ENCODE measurements at regions not wholly inside any gene's neighbourhood (a gene's known extent, or its start where the extent isn't known, plus 50 kb on each side); places are given as distances from the start of the nearest gene placed in this dataset.
"Not testable (repeated sequence)": the region's sequence is repeated elsewhere in the genome, so short reads cannot be mapped to it uniquely, and the experiment has no call there.

DNA sequence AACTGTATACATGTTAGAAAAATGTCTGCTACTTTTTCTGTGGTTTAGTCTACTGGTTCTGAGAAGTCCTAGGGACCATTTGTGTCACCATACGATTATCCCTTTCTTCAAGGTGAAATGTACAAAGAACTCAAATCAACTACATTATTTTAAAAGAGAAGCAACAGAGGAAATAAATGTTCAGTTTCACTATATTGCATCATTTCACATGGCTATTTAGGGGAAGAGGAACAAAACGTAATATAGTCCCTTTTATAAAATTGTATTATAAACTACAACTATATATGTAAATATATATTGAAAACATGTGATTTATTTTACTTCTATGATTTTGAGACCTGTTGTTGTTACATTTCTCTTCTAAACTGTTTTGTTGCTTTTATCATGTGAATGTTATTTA, 1308.0 kb downstream of the EPHA7 start:
- H3K4me1 Mint-ChIP-seq: no peaks in the 10 kb centered on the region
- ChIA-PET POLR2A (ENCODE audit: partially characterized antibody) (no interaction called here), CTCF (ENCODE audit: partially characterized antibody) (no interaction called here)
- Histone ChIP-seq H3K27me3 (ENCODE audit: insufficient read depth, low read length) (no peaks in the 10 kb centered on the region), H3K27ac (ENCODE audit: low read depth, low read length) (no peak overlapping the region), H3K9me3 (ENCODE audit: control insufficient read depth in 1 of 2, low read length in 2 of 2) (no peaks in the 10 kb centered on the region), H3K4me1 (ENCODE audit: insufficient read depth, low read length) (no peaks in the 10 kb centered on the region), H3K4me3 (ENCODE audit: low read length in 2 of 2) (no peak overlapping the region), H3K36me3 (ENCODE audit: insufficient read depth, low read length) (no peaks in the 10 kb centered on the region)
- no peaks in the 10 kb centered on the region for H3K36me3 Mint-ChIP-seq
- no peak for DNase-seq
- H3K27me3 Mint-ChIP-seq: no peaks in the 10 kb centered on the region
- H3K27ac Mint-ChIP-seq: no peak overlapping the region
- H3K4me3 Mint-ChIP-seq: no peak overlapping the region
- intact Hi-C loops (cut with micrococcal nuclease): no loop called here
- H3K9me3 Mint-ChIP-seq: peaks cover 6 to 13% (median 10%) of the 10 kb centered on the region in 8 donors

DNA sequence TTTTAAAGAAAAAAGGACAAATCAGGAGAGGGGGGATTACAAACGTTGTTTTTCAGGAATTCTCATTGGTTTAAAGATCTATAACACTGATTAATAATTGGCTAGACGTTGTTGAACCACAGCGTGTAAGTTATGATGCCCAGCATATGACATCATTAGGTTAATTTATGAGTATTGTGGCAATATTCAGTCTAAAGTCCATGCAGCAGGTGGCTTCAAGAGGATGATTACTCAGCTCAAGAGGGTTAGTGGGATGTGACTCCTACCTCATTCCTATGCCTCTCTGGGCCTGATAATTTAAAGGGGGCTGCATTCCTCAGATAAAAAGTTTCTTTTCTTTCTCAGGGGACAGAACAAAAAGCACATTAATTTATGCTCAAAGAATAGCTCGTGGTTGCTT, 1309.0 kb downstream of the EPHA7 start:
- intact Hi-C loops (cut with micrococcal nuclease): no loop called here
- ChIA-PET CTCF (ENCODE audit: partially characterized antibody) (no interaction called here), POLR2A (ENCODE audit: partially characterized antibody) (no interaction called here)
- Mint-ChIP-seq H3K27ac (no peak overlapping the region), H3K9me3 (peaks cover 6 to 22% (median 12%) of the 10 kb centered on the region in 8 donors), H3K4me3 (no peak overlapping the region), H3K27me3 (no peaks in the 10 kb centered on the region), H3K36me3 (no peaks in the 10 kb centered on the region), H3K4me1 (no peaks in the 10 kb centered on the region)
- Histone ChIP-seq H3K4me3 (ENCODE audit: low read length in 2 of 2) (no peak overlapping the region), H3K9me3 (ENCODE audit: control insufficient read depth in 1 of 2, low read length in 2 of 2) (no peaks in the 10 kb centered on the region), H3K27me3 (ENCODE audit: insufficient read depth, low read length) (no peaks in the 10 kb centered on the region), H3K27ac (ENCODE audit: low read depth, low read length) (no peak overlapping the region), H3K36me3 (ENCODE audit: insufficient read depth, low read length) (no peaks in the 10 kb centered on the region), H3K4me1 (ENCODE audit: insufficient read depth, low read length) (no peaks in the 10 kb centered on the region)
- no peak for DNase-seq

DNA sequence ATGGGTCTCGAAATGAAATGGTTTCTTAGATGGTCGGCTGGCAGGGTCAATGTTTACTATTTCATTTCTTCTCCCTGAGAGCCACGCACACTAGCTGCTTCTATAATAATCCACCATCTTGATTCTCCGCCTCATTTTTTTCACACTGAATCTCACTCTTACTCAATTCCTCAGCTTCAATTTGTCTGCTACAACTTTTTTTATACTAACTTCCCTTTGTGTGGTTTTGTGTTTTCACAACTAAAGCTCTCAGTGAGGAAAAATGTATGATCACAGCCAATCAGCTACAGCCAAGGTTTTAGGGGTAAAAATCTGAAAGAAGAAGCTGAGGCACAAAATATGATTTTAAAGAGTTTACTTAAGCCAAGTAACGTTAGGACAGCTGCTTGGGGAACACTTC, 1309.4 kb downstream of the EPHA7 start:
- no peaks in the 10 kb centered on the region for H3K36me3 ChIP-seq (ENCODE audit: insufficient read depth, low read length)
- POLR2A ChIA-PET (ENCODE audit: partially characterized antibody): no interaction called here
- CTCF ChIA-PET (ENCODE audit: partially characterized antibody): no interaction called here
- no peaks in the 10 kb centered on the region for H3K9me3 ChIP-seq (ENCODE audit: control insufficient read depth in 1 of 2, low read length in 2 of 2)
- H3K27ac ChIP-seq (ENCODE audit: low read depth, low read length): no peak overlapping the region
- no peak overlapping the region for H3K4me3 ChIP-seq (ENCODE audit: low read length in 2 of 2)
- no peaks in the 10 kb centered on the region for H3K36me3 Mint-ChIP-seq
- DNase-seq: no peak
- H3K4me3 Mint-ChIP-seq: no peak overlapping the region
- H3K27me3 ChIP-seq (ENCODE audit: insufficient read depth, low read length): no peaks in the 10 kb centered on the region
- H3K9me3 Mint-ChIP-seq: peaks cover 7 to 22% (median 12%) of the 10 kb centered on the region in 8 donors
- no peak overlapping the region for H3K27ac Mint-ChIP-seq
- H3K4me1 Mint-ChIP-seq: no peaks in the 10 kb centered on the region
- no peaks in the 10 kb centered on the region for H3K4me1 ChIP-seq (ENCODE audit: insufficient read depth, low read length)
- H3K27me3 Mint-ChIP-seq: no peaks in the 10 kb centered on the region
- intact Hi-C loops (cut with micrococcal nuclease): no loop called here

DNA sequence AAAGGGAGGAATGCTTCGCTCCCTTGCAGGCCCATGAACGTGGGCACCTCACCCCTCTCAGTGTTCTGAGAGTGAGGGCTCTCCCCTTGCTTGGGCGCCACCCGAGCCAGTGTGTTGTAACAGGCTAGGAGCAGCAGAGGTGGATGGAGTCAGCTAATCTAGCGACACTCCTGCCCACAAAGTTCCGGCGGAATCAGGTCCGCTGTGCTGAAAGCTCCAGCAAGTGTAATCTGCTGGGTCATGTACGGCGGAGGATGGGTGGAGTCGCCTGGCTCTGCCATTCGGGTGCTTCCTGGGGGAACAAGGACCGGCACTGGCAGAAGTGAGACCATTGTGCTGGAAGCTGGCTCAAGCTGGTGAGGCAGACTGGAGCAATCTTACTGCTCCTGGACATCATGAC, 1310.1 kb downstream of the EPHA7 start:
- H3K36me3 ChIP-seq (ENCODE audit: insufficient read depth, low read length): no peaks in the 10 kb centered on the region
- Mint-ChIP-seq H3K36me3 (no peaks in the 10 kb centered on the region), H3K27me3 (no peaks in the 10 kb centered on the region), H3K9me3 (peaks cover 8 to 22% (median 12%) of the 10 kb centered on the region in 8 donors), H3K4me1 (no peaks in the 10 kb centered on the region), H3K27ac (no peak overlapping the region), H3K4me3 (no peak overlapping the region)
- CTCF ChIA-PET (ENCODE audit: partially characterized antibody): no interaction called here
- no peak overlapping the region for H3K4me3 ChIP-seq (ENCODE audit: low read length in 2 of 2)
- H3K4me1 ChIP-seq (ENCODE audit: insufficient read depth, low read length): no peaks in the 10 kb centered on the region
- H3K27ac ChIP-seq (ENCODE audit: low read depth, low read length): no peak overlapping the region
- intact Hi-C loops (cut with micrococcal nuclease): no loop called here
- POLR2A ChIA-PET (ENCODE audit: partially characterized antibody): no interaction called here
- no peaks in the 10 kb centered on the region for H3K9me3 ChIP-seq (ENCODE audit: control insufficient read depth in 1 of 2, low read length in 2 of 2)
- DNase-seq: no peak
- no peaks in the 10 kb centered on the region for H3K27me3 ChIP-seq (ENCODE audit: insufficient read depth, low read length)

DNA sequence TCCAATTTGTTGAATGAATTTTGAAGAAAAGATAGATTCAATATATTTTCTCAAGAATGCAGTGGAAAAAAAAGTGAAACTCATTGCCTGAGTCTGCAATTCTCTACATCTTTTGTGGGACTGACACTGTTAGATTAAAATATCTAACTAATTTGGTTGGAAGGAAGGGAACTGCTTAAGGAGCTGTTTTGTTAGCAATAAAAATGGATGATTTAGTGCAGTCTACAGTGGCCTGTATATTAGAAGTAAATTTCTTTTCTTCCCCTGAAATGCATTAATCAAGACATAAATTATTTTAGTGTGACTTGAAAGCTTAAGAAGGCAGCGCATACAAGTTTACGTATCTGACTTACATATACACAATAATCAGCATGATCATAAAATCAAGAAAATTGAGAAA, 1332.6 kb downstream of the EPHA7 start:
- ChIA-PET POLR2A (ENCODE audit: partially characterized antibody) (no interaction called here), CTCF (ENCODE audit: partially characterized antibody) (no interaction called here)
- intact Hi-C loops (cut with micrococcal nuclease): no loop called here
- Histone ChIP-seq H3K27ac (ENCODE audit: low read depth, low read length) (no peak overlapping the region), H3K27me3 (ENCODE audit: insufficient read depth, low read length) (no peaks in the 10 kb centered on the region), H3K9me3 (ENCODE audit: control insufficient read depth in 1 of 2, low read length in 2 of 2) (no peaks in the 10 kb centered on the region), H3K4me3 (ENCODE audit: low read length in 2 of 2) (no peak overlapping the region), H3K36me3 (ENCODE audit: insufficient read depth, low read length) (no peaks in the 10 kb centered on the region), H3K4me1 (ENCODE audit: insufficient read depth, low read length) (no peaks in the 10 kb centered on the region)
- DNase-seq: no peak
- Mint-ChIP-seq H3K9me3 (peaks cover 0 to 21% (median 13%) of the 10 kb centered on the region in 8 donors), H3K36me3 (no peaks in the 10 kb centered on the region), H3K27me3 (no peaks in the 10 kb centered on the region), H3K27ac (no peak overlapping the region), H3K4me1 (no peaks in the 10 kb centered on the region), H3K4me3 (no peak overlapping the region)

DNA sequence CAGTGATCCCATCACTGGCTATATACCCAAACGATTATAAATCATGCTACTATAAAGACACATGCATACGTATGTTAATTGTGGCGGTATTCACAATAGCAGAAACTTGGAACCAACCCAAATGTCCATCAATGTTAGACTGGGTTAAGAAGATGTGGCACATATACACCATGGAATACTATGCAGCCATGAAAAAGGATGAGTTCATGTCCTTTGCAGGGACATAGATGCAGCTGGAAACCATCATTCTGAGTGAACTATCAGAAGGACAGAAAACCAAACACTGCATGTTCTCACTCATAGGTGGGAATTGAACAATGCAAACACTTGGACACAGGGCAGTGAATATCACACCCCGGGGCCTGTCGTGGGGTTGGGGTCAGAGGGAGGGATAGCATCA, 1335.4 kb downstream of the EPHA7 start:
- H3K4me1 ChIP-seq (ENCODE audit: insufficient read depth, low read length); H3K36me3 Mint-ChIP-seq; H3K36me3 ChIP-seq (ENCODE audit: insufficient read depth, low read length); intact Hi-C loops (cut with micrococcal nuclease); H3K27ac Mint-ChIP-seq; DNase-seq; H3K27ac ChIP-seq (ENCODE audit: low read depth, low read length); CTCF ChIA-PET (ENCODE audit: partially characterized antibody); H3K27me3 Mint-ChIP-seq; H3K9me3 ChIP-seq (ENCODE audit: control insufficient read depth in 1 of 2, low read length in 2 of 2); H3K4me3 Mint-ChIP-seq; H3K4me3 ChIP-seq (ENCODE audit: low read length in 2 of 2); H3K4me1 Mint-ChIP-seq; POLR2A ChIA-PET (ENCODE audit: partially characterized antibody); H3K27me3 ChIP-seq (ENCODE audit: insufficient read depth, low read length): not testable (repeated sequence)
- H3K9me3 Mint-ChIP-seq: peaks cover 4 to 32% (median 18%) of the 10 kb centered on the region in 8 donors

DNA sequence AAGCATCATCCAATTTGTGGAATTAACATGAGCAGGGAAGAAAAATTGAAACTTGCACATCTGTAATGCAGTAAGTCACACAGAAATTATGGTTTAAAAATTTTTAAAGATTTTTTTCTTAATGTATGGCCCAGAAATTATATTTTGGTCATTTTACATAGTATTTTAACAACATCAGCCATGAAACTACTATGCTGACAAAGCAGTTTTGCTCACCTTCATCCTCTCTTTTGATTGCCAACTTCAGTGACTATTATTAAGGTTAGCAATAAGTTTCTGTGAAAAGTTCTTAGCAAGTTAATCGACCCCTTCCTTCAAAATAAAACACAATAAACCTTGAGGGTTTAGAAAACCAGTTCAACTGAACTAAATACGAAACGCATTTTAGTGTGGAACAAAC, 1347.0 kb downstream of the EPHA7 start:
- CTCF ChIA-PET (ENCODE audit: partially characterized antibody): no interaction called here
- no peak overlapping the region for H3K27ac ChIP-seq (ENCODE audit: low read depth, low read length)

DNA sequence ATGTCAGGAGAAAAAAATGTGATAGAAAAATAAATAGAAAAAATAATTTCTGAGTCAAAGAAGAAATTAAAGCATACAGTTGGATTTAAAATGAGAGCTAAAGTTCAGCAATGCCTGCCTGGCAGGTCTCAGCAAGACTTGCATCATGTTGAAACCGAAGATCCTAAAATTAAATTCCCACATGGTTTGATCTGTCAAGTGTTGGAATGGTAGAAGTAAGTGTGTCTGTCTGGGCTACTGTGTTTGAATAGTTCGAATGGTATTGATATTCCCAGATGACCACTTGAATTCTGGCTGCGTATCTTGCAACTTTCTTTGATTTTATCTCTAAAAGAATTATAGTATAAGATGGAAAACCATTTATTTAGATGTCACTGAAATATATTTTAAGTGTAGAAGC, 1349.6 kb downstream of the EPHA7 start:
- Histone ChIP-seq H3K27me3 (ENCODE audit: insufficient read depth, low read length) (no peaks in the 10 kb centered on the region), H3K4me3 (ENCODE audit: low read length in 2 of 2) (no peak overlapping the region), H3K27ac (ENCODE audit: low read depth, low read length) (no peak overlapping the region), H3K4me1 (ENCODE audit: insufficient read depth, low read length) (no peaks in the 10 kb centered on the region), H3K36me3 (ENCODE audit: insufficient read depth, low read length) (no peaks in the 10 kb centered on the region), H3K9me3 (ENCODE audit: control insufficient read depth in 1 of 2, low read length in 2 of 2) (no peaks in the 10 kb centered on the region)
- Mint-ChIP-seq H3K9me3 (peaks cover 0 to 4% (median 0%) of the 10 kb centered on the region in 8 donors), H3K27ac (no peak overlapping the region), H3K27me3 (no peaks in the 10 kb centered on the region), H3K4me1 (no peaks in the 10 kb centered on the region), H3K36me3 (no peaks in the 10 kb centered on the region), H3K4me3 (no peak overlapping the region)
- CTCF ChIA-PET (ENCODE audit: partially characterized antibody): no interaction called here
- intact Hi-C loops (cut with micrococcal nuclease): no loop called here
- POLR2A ChIA-PET (ENCODE audit: partially characterized antibody): no interaction called here
- no peak for DNase-seq

More for the DNA sequence above, 1347.0 kb downstream of the EPHA7 start:
- Histone ChIP-seq H3K9me3 (ENCODE audit: control insufficient read depth in 1 of 2, low read length in 2 of 2) (no peaks in the 10 kb centered on the region), H3K4me1 (ENCODE audit: insufficient read depth, low read length) (no peaks in the 10 kb centered on the region), H3K27me3 (ENCODE audit: insufficient read depth, low read length) (no peaks in the 10 kb centered on the region), H3K36me3 (ENCODE audit: insufficient read depth, low read length) (no peaks in the 10 kb centered on the region), H3K4me3 (ENCODE audit: low read length in 2 of 2) (no peak overlapping the region)
- intact Hi-C loops (cut with micrococcal nuclease): no loop called here
- no peak for DNase-seq
- peaks cover 0 to 6% (median 1%) of the 10 kb centered on the region in 8 donors for H3K9me3 Mint-ChIP-seq
- H3K4me3 Mint-ChIP-seq: no peak overlapping the region
- no peaks in the 10 kb centered on the region for H3K27me3 Mint-ChIP-seq
- no peaks in the 10 kb centered on the region for H3K4me1 Mint-ChIP-seq
- no peaks in the 10 kb centered on the region for H3K36me3 Mint-ChIP-seq
- no peak overlapping the region for H3K27ac Mint-ChIP-seq
- POLR2A ChIA-PET (ENCODE audit: partially characterized antibody): no interaction called here
